H54 (cell line): ENCODE measurements at regions not wholly inside any gene's neighbourhood (a gene's known extent, or its start where the extent isn't known, plus 50 kb on each side); places are given as distances from the start of the nearest gene placed in this dataset.

Source experiments
- DNase-seq: peaks from one replicate; pipeline ENCODE4 v3.0.0; 2011; ENCODE audit warnings: low spot score, mixed read lengths; ENCODE audit not compliant: insufficient read length
- FAIRE-seq: peaks from 3 replicates; lab custom pipeline; 2011; peaks lifted over from hg19 to GRCh38; lab: Jason Lieb, UNC
- POLR2A ChIP-seq: IDR thresholded peaks from 2 replicates; pipeline ENCODE4 v1.6.1; 2011; ENCODE audit warnings: low read depth, mild to moderate bottlenecking, low read length

- no peak for FAIRE-seq
- TF ChIP-seq POLR2A: no peak
- DNase-seq: no peak
Measured at GRCh38 chr21:38136201-38136600, 120.6 kb upstream of the KCNJ15 start.

- FAIRE-seq (no peak), DNase-seq (no peak)
- no peak for TF ChIP-seq POLR2A
Measured at GRCh38 chr21:38139380-38140168, 117.2 kb upstream of the KCNJ15 start.

GRCh38 chr21:38140207-38140903 is 116.4 kb upstream of the KCNJ15 start:
- DNase-seq (no peak), FAIRE-seq (no peak)
- no peak for TF ChIP-seq POLR2A

- no peak for TF ChIP-seq POLR2A
- DNase-seq: no peak
- no peak for FAIRE-seq
Measured at GRCh38 chr21:38142224-38142623, 114.6 kb upstream of the KCNJ15 start.

- no peak for TF ChIP-seq POLR2A
- FAIRE-seq (no peak), DNase-seq (no peak)
Measured at GRCh38 chr21:38144193-38144592, 112.6 kb upstream of the KCNJ15 start.

GRCh38 chr21:38145104-38145503 is 111.7 kb upstream of the KCNJ15 start:
- DNase-seq (no peak), FAIRE-seq (no peak)
- TF ChIP-seq POLR2A: no peak

GRCh38 chr21:38147391-38147790 is 109.4 kb upstream of the KCNJ15 start:
- DNase-seq (no peak), FAIRE-seq (no peak)
- no peak for TF ChIP-seq POLR2A

GRCh38 chr21:38148046-38148445 is 108.7 kb upstream of the KCNJ15 start:
- no peak for FAIRE-seq

GRCh38 chr21:38151021-38151645 is 105.7 kb upstream of the KCNJ15 start:
- no peak for DNase-seq
- no peak for FAIRE-seq
- TF ChIP-seq POLR2A: no peak

More at GRCh38 chr21:38148046-38148445, 108.7 kb upstream of the KCNJ15 start:
- no peak for DNase-seq
- no peak for TF ChIP-seq POLR2A

- FAIRE-seq (no peak), DNase-seq (no peak)
- TF ChIP-seq POLR2A: no peak
Measured at GRCh38 chr21:38156200-38156599, 100.6 kb upstream of the KCNJ15 start.

- no peak for TF ChIP-seq POLR2A
- peak; percentile 38 for DNase-seq
- no peak for FAIRE-seq
Measured at GRCh38 chr21:38159355-38159754, 97.4 kb upstream of the KCNJ15 start.

- FAIRE-seq (no peak), DNase-seq (no peak)
- no peak for TF ChIP-seq POLR2A
Measured at GRCh38 chr21:38165466-38166172, 91.2 kb upstream of the KCNJ15 start.

- FAIRE-seq (no peak), DNase-seq (no peak)
- TF ChIP-seq POLR2A: no peak
Measured at GRCh38 chr21:38166173-38166535, 90.6 kb upstream of the KCNJ15 start.

- FAIRE-seq: no peak
- TF ChIP-seq POLR2A: no peak
- DNase-seq: no peak
Measured at GRCh38 chr21:38167345-38167744, 89.4 kb upstream of the KCNJ15 start.

GRCh38 chr21:38170283-38170682 is 86.5 kb upstream of the KCNJ15 start:
- FAIRE-seq (no peak), DNase-seq (no peak)
- TF ChIP-seq POLR2A: no peak
